ENCODE measurements at regions not wholly inside any gene's neighbourhood (a gene's known extent, or its start where the extent isn't known, plus 50 kb on each side); places are given as distances from the start of the nearest gene placed in this dataset.

DNA sequence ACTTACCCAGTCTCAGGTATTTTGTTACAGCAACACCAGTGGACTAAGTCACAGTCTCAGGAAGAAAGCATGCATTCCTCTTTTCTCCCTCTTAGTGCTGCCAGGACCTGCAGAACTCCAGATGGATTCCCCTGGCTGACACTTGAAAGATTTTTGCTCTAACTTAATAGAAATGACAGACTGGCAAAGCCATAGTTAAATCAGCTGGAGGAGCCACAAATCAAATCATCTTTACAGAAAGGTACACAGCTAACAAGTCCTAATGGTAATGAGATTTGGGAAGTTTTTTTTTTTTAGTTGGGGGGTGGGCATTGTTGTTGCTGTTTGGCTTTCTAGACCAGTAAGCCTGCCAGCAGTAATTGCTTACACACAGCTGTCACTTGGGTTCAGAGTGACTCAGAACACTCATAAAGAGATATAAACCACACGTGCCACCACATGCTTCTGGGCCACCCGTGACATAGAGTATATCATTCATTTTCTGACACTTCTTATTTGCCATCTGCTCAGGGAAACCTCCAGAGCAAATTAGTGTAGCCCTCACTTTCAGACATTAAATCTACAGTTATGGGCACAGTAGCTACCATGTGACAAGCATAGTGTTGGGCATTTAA lies 72.4 kb downstream of the FH start:
- Histone ChIP-seq H3K27me3 (ENCODE audit: insufficient read depth, low read depth) (no peaks in the 10 kb centered on the region), H3K4me2 (peak overlapping the region; percentile 40), H3K4me3 (IDR thresholded peaks at IDR 0.05; ENCODE audit: insufficient read depth, low read depth, low read length) (no peak overlapping the region), H3K79me2 (ENCODE audit: insufficient read depth, low read depth) (no peaks in the 10 kb centered on the region), H3K36me3 (ENCODE audit: insufficient read depth) (no peaks in the 10 kb centered on the region), H3K9ac (no peak overlapping the region), H3K27ac (peak overlapping the region; percentile 23; the same call in 1 of the 2 replicates), H2AFZ (ENCODE audit: low read depth) (no peak overlapping the region), H4K20me1 (ENCODE audit: insufficient read depth) (no peaks in the 10 kb centered on the region), H3K4me1 (ENCODE audit: low read depth, poor library complexity, severe bottlenecking) (peaks cover 80% of the 10 kb centered on the region)
- TF ChIP-seq, protein P1, sequence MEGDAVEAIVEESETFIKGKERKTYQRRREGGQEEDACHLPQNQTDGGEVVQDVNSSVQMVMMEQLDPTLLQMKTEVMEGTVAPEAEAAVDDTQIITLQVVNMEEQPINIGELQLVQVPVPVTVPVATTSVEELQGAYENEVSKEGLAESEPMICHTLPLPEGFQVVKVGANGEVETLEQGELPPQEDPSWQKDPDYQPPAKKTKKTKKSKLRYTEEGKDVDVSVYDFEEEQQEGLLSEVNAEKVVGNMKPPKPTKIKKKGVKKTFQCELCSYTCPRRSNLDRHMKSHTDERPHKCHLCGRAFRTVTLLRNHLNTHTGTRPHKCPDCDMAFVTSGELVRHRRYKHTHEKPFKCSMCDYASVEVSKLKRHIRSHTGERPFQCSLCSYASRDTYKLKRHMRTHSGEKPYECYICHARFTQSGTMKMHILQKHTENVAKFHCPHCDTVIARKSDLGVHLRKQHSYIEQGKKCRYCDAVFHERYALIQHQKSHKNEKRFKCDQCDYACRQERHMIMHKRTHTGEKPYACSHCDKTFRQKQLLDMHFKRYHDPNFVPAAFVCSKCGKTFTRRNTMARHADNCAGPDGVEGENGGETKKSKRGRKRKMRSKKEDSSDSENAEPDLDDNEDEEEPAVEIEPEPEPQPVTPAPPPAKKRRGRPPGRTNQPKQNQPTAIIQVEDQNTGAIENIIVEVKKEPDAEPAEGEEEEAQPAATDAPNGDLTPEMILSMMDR (conservative IDR thresholded peaks at IDR 0.05; ENCODE audit: low read depth, low read length) = no peak

DNA sequence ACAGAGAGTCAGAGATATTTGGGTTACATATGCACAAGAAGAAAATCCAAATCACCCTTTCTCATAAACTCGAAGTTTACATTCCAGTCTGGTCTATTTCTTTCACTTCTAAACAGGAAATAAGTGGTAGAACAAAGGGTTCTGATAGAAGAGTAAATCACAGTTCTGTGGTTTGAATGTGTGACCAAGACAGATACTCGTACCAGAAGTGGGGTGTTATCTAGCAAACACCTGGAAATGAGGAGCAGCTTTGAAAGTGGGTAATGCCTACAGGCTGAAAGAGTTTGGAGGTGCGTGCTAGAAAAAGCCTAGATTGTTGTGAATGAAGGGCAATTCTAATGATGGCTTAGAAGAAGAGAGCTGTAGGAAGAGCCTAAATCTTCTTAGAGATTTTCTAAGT lies 74.7 kb downstream of the FH start:
- Histone ChIP-seq H3K9ac (no peak overlapping the region), H3K36me3 (ENCODE audit: insufficient read depth) (no peaks in the 10 kb centered on the region), H3K79me2 (ENCODE audit: insufficient read depth, low read depth) (no peaks in the 10 kb centered on the region), H3K4me3 (IDR thresholded peaks at IDR 0.05; ENCODE audit: insufficient read depth, low read depth, low read length) (no peak overlapping the region), H3K4me2 (peak overlapping the region; percentile 66), H3K27ac (peak overlapping the region; percentile 32), H3K27me3 (ENCODE audit: insufficient read depth, low read depth) (no peaks in the 10 kb centered on the region), H3K4me1 (ENCODE audit: low read depth, poor library complexity, severe bottlenecking) (peaks cover 71% of the 10 kb centered on the region), H4K20me1 (ENCODE audit: insufficient read depth) (no peaks in the 10 kb centered on the region), H2AFZ (ENCODE audit: low read depth) (peak overlapping the region; percentile 17; the same call in 1 of the 2 replicates)
- TF ChIP-seq, protein P1 (conservative IDR thresholded peaks at IDR 0.05; ENCODE audit: low read depth, low read length) = no peak

DNA sequence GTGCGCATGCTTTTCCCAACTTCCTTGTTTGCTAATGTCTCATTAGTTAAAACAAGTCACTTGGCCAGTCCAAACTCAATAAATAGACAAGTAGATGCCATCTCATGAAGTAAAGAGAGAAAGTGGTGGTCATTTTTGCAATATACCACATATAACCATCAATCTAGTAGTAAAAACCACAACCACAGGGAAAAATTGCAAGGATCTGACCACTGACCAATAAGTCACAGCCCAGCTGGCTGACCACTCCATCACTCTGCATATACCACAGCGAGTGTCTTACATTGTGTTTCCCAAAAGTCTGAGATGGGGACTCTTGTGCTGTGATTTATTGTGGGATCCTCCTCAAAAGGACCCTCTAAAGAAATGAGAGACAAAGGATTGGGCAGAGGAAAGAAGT lies 76.0 kb downstream of the FH start:
- Histone ChIP-seq H3K4me2 (no peak overlapping the region), H3K4me1 (ENCODE audit: low read depth, poor library complexity, severe bottlenecking) (peaks cover 59% of the 10 kb centered on the region), H2AFZ (ENCODE audit: low read depth) (no peak overlapping the region), H3K27me3 (ENCODE audit: insufficient read depth, low read depth) (no peaks in the 10 kb centered on the region), H3K9ac (no peak overlapping the region), H3K27ac (no peak overlapping the region), H3K79me2 (ENCODE audit: insufficient read depth, low read depth) (no peaks in the 10 kb centered on the region), H3K4me3 (IDR thresholded peaks at IDR 0.05; ENCODE audit: insufficient read depth, low read depth, low read length) (no peak overlapping the region), H4K20me1 (ENCODE audit: insufficient read depth) (no peaks in the 10 kb centered on the region), H3K36me3 (ENCODE audit: insufficient read depth) (no peaks in the 10 kb centered on the region)
- TF ChIP-seq, protein P1 (conservative IDR thresholded peaks at IDR 0.05; ENCODE audit: low read depth, low read length) = no peak

DNA sequence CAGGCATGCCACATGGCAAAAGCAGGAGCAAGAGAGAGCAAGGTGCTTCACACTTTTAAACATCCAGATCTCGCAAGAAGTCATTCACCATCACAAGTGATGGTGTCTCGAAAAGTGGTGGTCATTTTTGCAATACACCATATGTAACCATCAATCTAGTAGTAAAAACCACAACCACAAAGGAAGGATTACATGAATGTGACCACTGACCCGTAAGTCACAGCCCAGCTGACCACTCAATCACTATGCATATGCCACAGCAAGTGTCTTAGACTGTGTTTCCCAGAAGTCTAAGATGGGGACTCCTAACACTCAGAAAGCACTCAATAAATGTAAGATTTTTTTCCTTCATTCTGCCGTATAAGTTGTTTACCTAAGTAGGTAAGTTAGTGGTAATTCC lies 76.9 kb downstream of the FH start:
- H3K27ac ChIP-seq = no peak overlapping the region
- no peaks in the 10 kb centered on the region for H3K79me2 ChIP-seq (ENCODE audit: insufficient read depth, low read depth)
- peaks cover 50% of the 10 kb centered on the region for H3K4me1 ChIP-seq (ENCODE audit: low read depth, poor library complexity, severe bottlenecking)
- H3K27me3 ChIP-seq (ENCODE audit: insufficient read depth, low read depth) = no peaks in the 10 kb centered on the region
- no peaks in the 10 kb centered on the region for H3K36me3 ChIP-seq (ENCODE audit: insufficient read depth)
- H3K9ac ChIP-seq = no peak overlapping the region
- no peak overlapping the region for H2AFZ ChIP-seq (ENCODE audit: low read depth)
- no peak overlapping the region for H3K4me2 ChIP-seq
- H4K20me1 ChIP-seq (ENCODE audit: insufficient read depth) = no peaks in the 10 kb centered on the region
- no peak overlapping the region for H3K4me3 ChIP-seq (IDR thresholded peaks at IDR 0.05; ENCODE audit: insufficient read depth, low read depth, low read length)
- TF ChIP-seq, protein P1 (conservative IDR thresholded peaks at IDR 0.05; ENCODE audit: low read depth, low read length) = no peak

All from KMS-11 (cell line).